ENCODE measurements at regions not wholly inside any gene's neighbourhood (a gene's known extent, or its start where the extent isn't known, plus 50 kb on each side); places are given as distances from the start of the nearest gene placed in this dataset.

GRCh38 chr9:87088192-87088591, 140.9 kb upstream of the GAS1 start:
- BruUV-seq (replicated peaks): no TSS peak

GRCh38 chr9:87088621-87089365, 141.5 kb upstream of the GAS1 start:
- intact Hi-C loops (cut with micrococcal nuclease): no loop called here
- POLR2A ChIA-PET: no interaction called here
- BruUV-seq (replicated peaks): no TSS peak
- Mint-ChIP-seq H3K27me3 (ENCODE audit: insufficient read depth, unreplicated experiment) (no peaks in the 10 kb centered on the region), H3K27ac (ENCODE audit: low read depth, unreplicated experiment) (no peak overlapping the region), H3K4me1 (ENCODE audit: insufficient read depth, unreplicated experiment) (no peaks in the 10 kb centered on the region), H3K36me3 (ENCODE audit: insufficient read depth, unreplicated experiment) (no peaks in the 10 kb centered on the region), H3K4me3 (ENCODE audit: unreplicated experiment) (no peak overlapping the region), H3K9me3 (ENCODE audit: unreplicated experiment) (peaks cover 8% of the 10 kb centered on the region)
- no peak for TF ChIP-seq CTCF (IDR thresholded peaks at IDR 0.05; ENCODE audit: unreplicated experiment)
- CTCF ChIA-PET: interaction anchor here (1.0 kb wide), 1 partner anchor 108 kb away, joined by 3 read pairs; no protein-coding TSS in a partner anchor
- DNase-seq (ENCODE audit: unreplicated experiment): no peak

More at GRCh38 chr9:87088192-87088591, 140.9 kb upstream of the GAS1 start:
- Mint-ChIP-seq H3K4me3 (ENCODE audit: unreplicated experiment) (no peak overlapping the region), H3K36me3 (ENCODE audit: insufficient read depth, unreplicated experiment) (no peaks in the 10 kb centered on the region), H3K4me1 (ENCODE audit: insufficient read depth, unreplicated experiment) (no peaks in the 10 kb centered on the region), H3K27ac (ENCODE audit: low read depth, unreplicated experiment) (no peak overlapping the region), H3K9me3 (ENCODE audit: unreplicated experiment) (peaks cover 8% of the 10 kb centered on the region), H3K27me3 (ENCODE audit: insufficient read depth, unreplicated experiment) (no peaks in the 10 kb centered on the region)
- DNase-seq (ENCODE audit: unreplicated experiment): no peak
- POLR2A ChIA-PET: no interaction called here
- CTCF ChIA-PET: interaction anchor here (0.9 to 1.0 kb wide), 2 partner anchors 9 to 108 kb away, joined by 3 to 4 read pairs; no protein-coding TSS in a partner anchor
- intact Hi-C loops (cut with micrococcal nuclease): no loop called here
- no peak for TF ChIP-seq CTCF (IDR thresholded peaks at IDR 0.05; ENCODE audit: unreplicated experiment)

- no peak overlapping the region for H3K27ac Mint-ChIP-seq (ENCODE audit: low read depth, unreplicated experiment)
- BruUV-seq (replicated peaks): no TSS peak
Observed at GRCh38 chr9:87089506-87089905, 142.2 kb upstream of the GAS1 start.

GRCh38 chr9:87089929-87090328, 142.6 kb upstream of the GAS1 start:
- no peaks in the 10 kb centered on the region for H3K27me3 Mint-ChIP-seq (ENCODE audit: insufficient read depth, unreplicated experiment)
- no peak overlapping the region for H3K27ac Mint-ChIP-seq (ENCODE audit: low read depth, unreplicated experiment)
- intact Hi-C loops (cut with micrococcal nuclease): no loop called here
- no peaks in the 10 kb centered on the region for H3K4me1 Mint-ChIP-seq (ENCODE audit: insufficient read depth, unreplicated experiment)
- POLR2A ChIA-PET: interaction anchor here (0.7 kb wide), 1 partner anchor 163 kb away, joined by 3 read pairs; no protein-coding TSS in a partner anchor
- no peak overlapping the region for H3K4me3 Mint-ChIP-seq (ENCODE audit: unreplicated experiment)
- no peak for DNase-seq (ENCODE audit: unreplicated experiment)
- CTCF ChIA-PET: interaction anchor here (0.6 kb wide), 1 partner anchor 142 kb away, joined by 3 read pairs; no protein-coding TSS in a partner anchor
- TF ChIP-seq CTCF (IDR thresholded peaks at IDR 0.05; ENCODE audit: unreplicated experiment): no peak
- peaks cover 8% of the 10 kb centered on the region for H3K9me3 Mint-ChIP-seq (ENCODE audit: unreplicated experiment)
- no TSS peak for BruUV-seq (replicated peaks)
- H3K36me3 Mint-ChIP-seq (ENCODE audit: insufficient read depth, unreplicated experiment): no peaks in the 10 kb centered on the region

More at GRCh38 chr9:87089506-87089905, 142.2 kb upstream of the GAS1 start:
- no peak for DNase-seq (ENCODE audit: unreplicated experiment)
- Mint-ChIP-seq H3K36me3 (ENCODE audit: insufficient read depth, unreplicated experiment) (no peaks in the 10 kb centered on the region), H3K4me1 (ENCODE audit: insufficient read depth, unreplicated experiment) (no peaks in the 10 kb centered on the region), H3K4me3 (ENCODE audit: unreplicated experiment) (no peak overlapping the region), H3K27me3 (ENCODE audit: insufficient read depth, unreplicated experiment) (no peaks in the 10 kb centered on the region), H3K9me3 (ENCODE audit: unreplicated experiment) (peaks cover 8% of the 10 kb centered on the region)
- ChIA-PET CTCF (no interaction called here), POLR2A (no interaction called here)
- TF ChIP-seq CTCF (IDR thresholded peaks at IDR 0.05; ENCODE audit: unreplicated experiment): no peak
- intact Hi-C loops (cut with micrococcal nuclease): no loop called here
